SU-DHL-6 (cell line): ENCODE measurements at regions not wholly inside any gene's neighbourhood (a gene's known extent, or its start where the extent isn't known, plus 50 kb on each side); places are given as distances from the start of the nearest gene placed in this dataset.
"Not testable (repeated sequence)": the region's sequence is repeated elsewhere in the genome, so short reads cannot be mapped to it uniquely, and the experiment has no call there.

Experiments used
- EZH2phosphoT487 ChIP-seq: fragments of 200-600 bp; sonication (generic), shearing (Covaris generic); conservative IDR thresholded peaks from 2 replicates; pipeline ENCODE4 v1.6.1; 2018; ENCODE audit warnings: mild to moderate bottlenecking, antibody characterized with exemption, low read length, moderate library complexity, mixed read lengths
- TF ChIP-seq, protein P1 (sequence below): fragments of 200-600 bp; sonication (generic); IDR thresholded peaks from one replicate; pipeline ENCODE4 v1.5.1; 2017; ENCODE audit warnings: antibody characterized with exemption, mild to moderate bottlenecking, low read length, moderate library complexity; ENCODE audit not compliant: insufficient read depth, poor library complexity, severe bottlenecking

DNA sequence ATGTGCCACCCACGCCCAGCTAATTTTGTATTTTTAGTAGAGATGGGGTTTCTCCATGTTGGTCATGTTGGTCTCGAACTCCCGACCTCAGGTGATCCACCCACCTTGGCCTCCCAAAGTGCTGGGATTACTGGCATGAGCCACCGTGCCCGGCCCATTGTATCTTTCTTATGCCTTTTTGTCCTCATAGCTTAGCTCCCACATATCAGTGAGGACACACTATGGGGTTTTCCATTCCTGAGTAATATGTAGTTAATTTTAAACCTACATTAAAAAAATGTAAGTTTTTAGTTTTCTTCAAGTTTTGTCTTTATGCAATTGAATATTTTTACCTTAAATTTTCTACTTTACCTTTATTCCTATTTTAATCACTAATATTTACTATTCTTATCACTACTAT lies 100.2 kb downstream of the SOCS6 start:
- TF ChIP-seq, protein P1, sequence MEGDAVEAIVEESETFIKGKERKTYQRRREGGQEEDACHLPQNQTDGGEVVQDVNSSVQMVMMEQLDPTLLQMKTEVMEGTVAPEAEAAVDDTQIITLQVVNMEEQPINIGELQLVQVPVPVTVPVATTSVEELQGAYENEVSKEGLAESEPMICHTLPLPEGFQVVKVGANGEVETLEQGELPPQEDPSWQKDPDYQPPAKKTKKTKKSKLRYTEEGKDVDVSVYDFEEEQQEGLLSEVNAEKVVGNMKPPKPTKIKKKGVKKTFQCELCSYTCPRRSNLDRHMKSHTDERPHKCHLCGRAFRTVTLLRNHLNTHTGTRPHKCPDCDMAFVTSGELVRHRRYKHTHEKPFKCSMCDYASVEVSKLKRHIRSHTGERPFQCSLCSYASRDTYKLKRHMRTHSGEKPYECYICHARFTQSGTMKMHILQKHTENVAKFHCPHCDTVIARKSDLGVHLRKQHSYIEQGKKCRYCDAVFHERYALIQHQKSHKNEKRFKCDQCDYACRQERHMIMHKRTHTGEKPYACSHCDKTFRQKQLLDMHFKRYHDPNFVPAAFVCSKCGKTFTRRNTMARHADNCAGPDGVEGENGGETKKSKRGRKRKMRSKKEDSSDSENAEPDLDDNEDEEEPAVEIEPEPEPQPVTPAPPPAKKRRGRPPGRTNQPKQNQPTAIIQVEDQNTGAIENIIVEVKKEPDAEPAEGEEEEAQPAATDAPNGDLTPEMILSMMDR = not testable (repeated sequence)
- TF ChIP-seq EZH2phosphoT487 = not testable (repeated sequence)
